CD4-positive, alpha-beta T cell (primary cell): ENCODE measurements at regions not wholly inside any gene's neighbourhood (a gene's known extent, or its start where the extent isn't known, plus 50 kb on each side); places are given as distances from the start of the nearest gene placed in this dataset.

Experiments
- ATAC-seq: fragments of 200-7000 bp; cut with Tn5 transposase; one replicate; pipeline ENCODE4 v1.10.0; 2022; ENCODE audit warnings: mild to moderate bottlenecking; ENCODE audit not compliant: poor library complexity
- CTCF ChIA-PET: fragments of 350-600 bp; sonication (Branson Sonifier 250); formaldehyde crosslinking; loops from one replicate; lab custom pipeline; 2021; ENCODE audit warnings: antibody characterized with exemption, inconsistent platforms; lab: Charles Lee
- POLR2A ChIA-PET: fragments of 350-600 bp; sonication (Branson Sonifier 250); formaldehyde crosslinking; loops from one replicate; lab custom pipeline; 2021; ENCODE audit warnings: antibody characterized with exemption, inconsistent platforms; lab: Charles Lee
- DNase-seq, 14 experiments: peaks; one replicate each; pipeline ENCODE4 v3.0.0-alpha.2; 2013 to 2020; ENCODE audit warnings: mixed read lengths in 2 of 14
- H3K27ac ChIP-seq, 2 donors: one replicate each; pipeline versions ENCODE4 v1.5.1 to v1.7.0; 2013; ENCODE audit warnings: low read length in 2 of 2, low read depth in 1 of 2, mild to moderate bottlenecking in 1 of 2
- H3K27me3 ChIP-seq, 2 experiments: 1 replicate in 1 of 2; 2 replicates in 1 of 2; pipeline versions ENCODE4 v1.6.1 to v1.7.0; 2013; ENCODE audit warnings: low read length in 2 of 2, control low read depth in 1 of 2, mild to moderate bottlenecking in 1 of 2, moderate library complexity in 1 of 2; ENCODE audit not compliant: insufficient read depth in 2 of 2, control insufficient read depth in 1 of 2
- H3K36me3 ChIP-seq: one replicate; pipeline ENCODE4 v1.6.1; 2013; ENCODE audit warnings: low read length, control low read depth; ENCODE audit not compliant: insufficient read depth
- H3K4me1 ChIP-seq: one replicate; pipeline ENCODE4 v1.6.1; 2013; ENCODE audit warnings: low read length, control low read depth; ENCODE audit not compliant: insufficient read depth
- H3K4me3 ChIP-seq: one replicate; pipeline ENCODE4 v1.5.1; 2013; ENCODE audit warnings: mild to moderate bottlenecking, low read length, moderate library complexity
- H3K9me3 ChIP-seq, 2 experiments: 1 replicate in 1 of 2; 2 replicates in 1 of 2; pipeline versions ENCODE4 v1.6.1 to v1.7.0; 2013; ENCODE audit warnings: low read length in 2 of 2, mild to moderate bottlenecking in 2 of 2, control low read depth in 1 of 2, moderate library complexity in 1 of 2; ENCODE audit not compliant: control insufficient read depth in 1 of 2, insufficient read depth in 1 of 2
- H3K27ac Mint-ChIP-seq: one replicate; pipeline ENCODE4 v1.8.0; 2020; ENCODE audit warnings: mixed read lengths
- H3K27me3 Mint-ChIP-seq: one replicate; pipeline ENCODE4 v1.8.0; 2021; ENCODE audit warnings: mixed read lengths
- H3K36me3 Mint-ChIP-seq: one replicate; pipeline ENCODE4 v1.8.0; 2021; ENCODE audit warnings: low read depth, mixed read lengths
- H3K4me1 Mint-ChIP-seq: one replicate; pipeline ENCODE4 v1.8.0; 2021; ENCODE audit warnings: low read depth, mixed read lengths
- H3K4me3 Mint-ChIP-seq: one replicate; pipeline ENCODE4 v1.8.0; 2020; ENCODE audit warnings: mild to moderate bottlenecking, mixed read lengths
- H3K9me3 Mint-ChIP-seq: one replicate; pipeline ENCODE4 v1.8.0; 2020; ENCODE audit warnings: mixed read lengths
- CTCF ChIP-seq: fragments of 200-600 bp; IDR thresholded peaks from one replicate; pipeline ENCODE4 v1.8.0; 2022; ENCODE audit warnings: antibody characterized with exemption, mild to moderate bottlenecking
- intact Hi-C, 2 experiments: fragments of 100-400 bp; cut with DNase I in 1 of 2; cut with micrococcal nuclease in 1 of 2; formaldehyde crosslinking; loops; one replicate each; pipeline versions ENCODE4 v1.15.1 to v1.9.0; 2023 to 2025; cut with DNase I, micrococcal nuclease

- TF ChIP-seq CTCF: peak; percentile 66
- H3K36me3 Mint-ChIP-seq: no peaks in the 10 kb centered on the region
- ATAC-seq (peak; percentile 68), DNase-seq (peak; percentile 20 to 72 (median 38))
- no peak overlapping the region for H3K27ac Mint-ChIP-seq
- ChIA-PET CTCF (interaction anchor here (0.6 to 2.2 kb wide), 10 partner anchors 31 to 856 kb away, joined by 3 to 19 read pairs (median 4); no protein-coding TSS in a partner anchor), POLR2A (interaction anchor here (0.8 to 1.3 kb wide), 5 partner anchors 179 to 380 kb away, joined by 3 to 7 read pairs (median 3); no protein-coding TSS in a partner anchor)
- H3K27me3 ChIP-seq: no peaks in the 10 kb centered on the region
- no peaks in the 10 kb centered on the region for H3K27me3 Mint-ChIP-seq
- no peak overlapping the region for H3K27ac ChIP-seq
- no peaks in the 10 kb centered on the region for H3K9me3 Mint-ChIP-seq
- H3K4me3 ChIP-seq: no peak overlapping the region
- H3K9me3 ChIP-seq: no peaks in the 10 kb centered on the region
- no peaks in the 10 kb centered on the region for H3K4me1 Mint-ChIP-seq
- no peaks in the 10 kb centered on the region for H3K36me3 ChIP-seq
- intact Hi-C loops: loop anchor here (5.0 kb wide), 2 partner anchors 48 to 53 kb away; partner anchors contain the start of genes RNU6-7 (in 1 of the 2) and RNU6-8 (in 1 of the 2)
- H3K4me3 Mint-ChIP-seq: no peak overlapping the region
- peaks cover 2% of the 10 kb centered on the region for H3K4me1 ChIP-seq
Observed at GRCh38 chr14:32254952-32255679, 52.0 kb upstream of the RNU6-8 start.

- intact Hi-C loops: no loop called here
- Histone ChIP-seq H3K27ac (no peak overlapping the region), H3K27me3 (no peaks in the 10 kb centered on the region), H3K4me1 (peaks cover 2% of the 10 kb centered on the region), H3K9me3 (no peaks in the 10 kb centered on the region), H3K4me3 (no peak overlapping the region), H3K36me3 (no peaks in the 10 kb centered on the region)
- ChIA-PET CTCF (no interaction called here), POLR2A (no interaction called here)
- ATAC-seq (no peak), DNase-seq (no peak)
- H3K4me3 Mint-ChIP-seq: no peak overlapping the region
- no peaks in the 10 kb centered on the region for H3K9me3 Mint-ChIP-seq
- TF ChIP-seq CTCF: no peak
- H3K27ac Mint-ChIP-seq: no peak overlapping the region
- H3K4me1 Mint-ChIP-seq: no peaks in the 10 kb centered on the region
- no peaks in the 10 kb centered on the region for H3K36me3 Mint-ChIP-seq
- H3K27me3 Mint-ChIP-seq: no peaks in the 10 kb centered on the region
Observed at GRCh38 chr14:32255789-32256188, 52.7 kb upstream of the RNU6-8 start.

- Mint-ChIP-seq H3K4me1 (no peaks in the 10 kb centered on the region), H3K36me3 (no peaks in the 10 kb centered on the region), H3K27ac (no peak overlapping the region), H3K27me3 (no peaks in the 10 kb centered on the region), H3K4me3 (no peak overlapping the region), H3K9me3 (no peaks in the 10 kb centered on the region)
- Histone ChIP-seq H3K27ac (no peak overlapping the region), H3K4me1 (peaks cover 2% of the 10 kb centered on the region), H3K4me3 (no peak overlapping the region), H3K36me3 (no peaks in the 10 kb centered on the region), H3K27me3 (no peaks in the 10 kb centered on the region), H3K9me3 (no peaks in the 10 kb centered on the region)
- ChIA-PET CTCF (no interaction called here), POLR2A (no interaction called here)
- DNase-seq: no peak
- no peak for ATAC-seq
- TF ChIP-seq CTCF: no peak
- intact Hi-C loops: no loop called here
Observed at GRCh38 chr14:32256576-32256975, 53.5 kb upstream of the RNU6-8 start.
